ENCODE measurements at regions not wholly inside any gene's neighbourhood (a gene's known extent, or its start where the extent isn't known, plus 50 kb on each side); places are given as distances from the start of the nearest gene placed in this dataset.

- DNase-seq, result no peak
These were observed 88.3 kb downstream of the ANKRD60 start for GRCh38 chr20:58139849-58140786.

- no peak for DNase-seq
These were observed 90.1 kb downstream of the ANKRD60 start for GRCh38 chr20:58138395-58138794.

DNA sequence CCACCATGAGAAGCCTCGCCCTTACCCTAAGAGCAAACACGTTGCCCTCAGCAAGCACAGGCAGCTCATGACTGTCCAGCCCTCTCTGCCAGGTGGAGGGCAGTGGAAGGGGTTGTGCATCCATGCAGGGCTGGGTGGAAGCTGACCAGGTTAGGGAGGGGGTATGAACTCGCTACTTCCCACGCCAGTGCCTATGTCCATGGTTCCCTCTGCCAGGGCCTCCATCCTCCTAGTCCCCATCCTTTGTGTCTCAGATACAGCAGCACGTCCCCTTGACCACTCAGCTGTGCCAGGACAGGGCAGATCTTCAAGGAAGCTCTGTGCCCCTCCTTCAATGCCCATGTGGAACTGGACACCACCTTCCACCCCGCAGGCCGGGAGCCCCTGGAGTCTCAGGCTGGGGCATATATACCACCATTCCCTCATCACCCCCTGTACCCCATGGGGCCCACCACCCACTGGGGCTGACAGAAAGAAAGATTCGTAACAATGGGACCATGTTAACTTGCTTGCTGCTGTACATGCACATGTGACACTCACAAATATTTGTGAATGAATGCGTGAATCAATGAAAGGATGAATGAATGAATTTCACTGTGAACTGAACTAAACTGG is 90.7 kb downstream of the ANKRD60 start:
- DNase-seq, result no peak

- DNase-seq, result no peak
These were observed 91.2 kb downstream of the ANKRD60 start for GRCh38 chr20:58137236-58137635.

- DNase-seq, result no peak
These were observed 92.3 kb downstream of the ANKRD60 start for GRCh38 chr20:58136149-58136484.

DNA sequence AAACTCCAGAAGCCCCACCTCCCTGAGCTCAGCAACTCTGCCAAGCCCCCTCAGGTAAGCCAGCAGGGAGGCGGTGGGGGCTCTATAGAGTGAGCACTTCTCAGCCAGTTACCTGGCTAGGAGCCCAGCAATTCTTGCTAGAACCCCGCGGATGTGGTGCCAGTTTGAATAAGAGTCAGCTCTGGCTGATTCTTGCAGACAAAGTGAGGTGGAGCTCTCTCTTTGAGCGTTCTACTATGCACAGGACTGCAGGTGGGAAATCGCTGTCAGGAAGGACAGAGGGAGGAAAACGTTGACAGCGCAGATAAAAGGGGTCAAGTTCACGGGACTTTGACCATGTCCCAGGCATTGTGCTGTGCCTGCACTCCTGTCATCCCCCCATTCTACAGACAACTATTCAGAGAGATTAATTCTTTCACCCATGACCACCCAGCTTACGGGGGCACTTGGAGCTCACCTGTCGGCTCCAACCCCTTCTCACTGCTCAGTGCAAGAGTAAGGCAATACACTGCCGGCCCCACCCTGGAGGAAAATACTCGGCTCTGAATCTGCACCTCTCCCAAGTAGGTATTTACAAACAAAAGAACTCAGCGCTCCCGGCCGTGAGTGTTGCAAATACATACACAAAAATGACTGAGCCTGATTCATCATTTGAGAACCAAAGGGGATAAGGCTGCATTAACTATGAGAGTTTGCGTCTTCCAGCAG is 92.9 kb downstream of the ANKRD60 start:
- no peak for DNase-seq

- no peak for DNase-seq
These were observed 95.2 kb downstream of the ANKRD60 start for GRCh38 chr20:58133020-58133808.

- DNase-seq, result no peak
These were observed 96.8 kb downstream of the ANKRD60 start for GRCh38 chr20:58131551-58132142.

- no peak for DNase-seq
These were observed 97.3 kb downstream of the ANKRD60 start for GRCh38 chr20:58131151-58131550.

GRCh38 chr20:58130581-58130980 is 97.9 kb downstream of the ANKRD60 start:
- DNase-seq, result no peak

DNA sequence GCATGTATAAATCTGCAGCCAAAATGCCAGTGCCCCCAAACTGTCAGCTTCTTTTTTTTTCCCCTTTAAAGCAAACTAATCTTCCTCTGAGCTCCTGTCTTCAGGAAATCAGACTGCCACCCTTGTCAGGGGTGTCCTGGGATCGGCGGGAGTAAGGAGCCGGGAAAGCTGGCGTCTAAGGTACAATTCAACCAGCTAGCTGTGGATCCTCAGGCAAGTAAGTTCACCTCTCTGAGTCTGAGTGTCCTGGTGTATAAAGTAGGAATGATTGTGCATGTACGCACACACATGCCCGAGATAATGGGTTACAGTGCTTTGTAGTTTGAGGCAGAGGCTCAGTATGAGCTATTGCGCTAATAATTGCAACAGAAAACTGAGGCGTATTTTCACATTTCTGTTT is 98.3 kb downstream of the ANKRD60 start:
- no peak for DNase-seq

GRCh38 chr20:58129721-58130151 is 98.7 kb downstream of the ANKRD60 start:
- no peak for DNase-seq

DNA sequence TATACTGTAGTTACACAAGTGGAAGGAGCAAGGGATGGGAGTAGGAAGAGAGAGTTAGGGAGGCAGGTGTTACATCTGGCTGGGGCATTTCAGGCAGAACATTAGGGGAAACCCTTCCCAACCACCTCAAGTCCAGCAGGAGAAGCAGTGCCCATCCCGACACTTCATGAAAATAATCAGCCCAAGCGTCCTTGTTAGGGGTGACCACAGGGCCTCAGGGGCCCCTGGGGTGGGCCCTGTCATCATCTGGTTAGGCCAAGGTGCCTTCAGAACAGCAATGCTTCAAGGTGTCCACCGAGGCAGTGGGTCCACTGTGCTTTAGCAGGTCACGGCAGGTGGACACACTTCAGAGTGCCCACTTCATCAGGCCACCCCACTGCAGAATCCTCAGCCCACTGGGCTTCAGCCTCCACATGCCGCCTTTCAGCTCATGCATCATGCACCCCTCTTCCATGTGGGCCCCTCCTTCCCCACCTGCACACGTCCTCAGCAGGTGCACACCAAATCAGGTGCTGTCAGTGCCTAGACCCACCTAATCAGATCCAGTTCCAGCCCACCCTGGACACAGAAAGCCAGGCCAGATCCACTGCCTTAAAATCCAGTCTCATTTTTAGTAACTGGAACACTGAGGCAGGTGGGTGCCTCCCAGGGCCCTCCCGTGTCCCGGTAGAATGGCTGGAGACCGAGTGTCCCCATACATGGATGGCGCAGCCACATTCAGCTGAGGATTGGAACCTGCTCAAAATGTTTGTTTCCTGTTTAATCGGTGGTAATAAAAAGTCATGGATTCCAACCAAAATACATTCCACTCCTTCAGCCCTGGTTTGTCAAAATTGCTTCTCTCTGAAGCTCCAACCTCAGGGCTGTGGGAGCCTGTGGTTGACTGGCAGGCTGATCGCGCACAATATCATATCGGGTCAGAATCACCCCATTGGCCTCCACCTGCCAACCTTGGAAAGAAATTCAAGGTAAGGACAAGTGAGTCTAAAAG is 99.5 kb downstream of the ANKRD60 start:
- DNase-seq, result no peak

- DNase-seq, result no peak
These were observed 100.7 kb downstream of the ANKRD60 start for GRCh38 chr20:58127701-58128111.

- DNase-seq, result no peak
These were observed 102.7 kb downstream of the ANKRD60 start for GRCh38 chr20:58125726-58126125.

GRCh38 chr20:58117944-58118343 is 110.5 kb downstream of the ANKRD60 start:
- DNase-seq, result no peak

DNA sequence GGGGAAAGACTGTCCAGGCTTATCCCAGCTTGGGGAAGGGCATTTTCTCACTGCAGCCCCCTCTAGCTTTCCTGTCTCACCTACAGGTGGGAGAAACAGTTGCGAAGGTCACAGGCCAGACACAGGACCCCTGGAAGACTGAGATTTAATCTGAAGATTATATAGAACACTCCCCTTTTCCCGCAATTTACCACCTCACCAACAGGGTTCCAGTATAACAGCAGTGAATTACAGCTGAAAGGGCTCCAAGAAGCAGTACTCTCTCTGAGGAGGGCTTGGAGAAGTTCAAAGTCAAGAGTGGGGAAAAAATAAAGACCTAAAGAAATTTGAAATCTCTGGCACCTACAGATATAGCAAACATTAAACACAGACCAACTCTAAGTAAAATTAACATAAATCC is 111.9 kb downstream of the ANKRD60 start:
- no peak for DNase-seq

DNA sequence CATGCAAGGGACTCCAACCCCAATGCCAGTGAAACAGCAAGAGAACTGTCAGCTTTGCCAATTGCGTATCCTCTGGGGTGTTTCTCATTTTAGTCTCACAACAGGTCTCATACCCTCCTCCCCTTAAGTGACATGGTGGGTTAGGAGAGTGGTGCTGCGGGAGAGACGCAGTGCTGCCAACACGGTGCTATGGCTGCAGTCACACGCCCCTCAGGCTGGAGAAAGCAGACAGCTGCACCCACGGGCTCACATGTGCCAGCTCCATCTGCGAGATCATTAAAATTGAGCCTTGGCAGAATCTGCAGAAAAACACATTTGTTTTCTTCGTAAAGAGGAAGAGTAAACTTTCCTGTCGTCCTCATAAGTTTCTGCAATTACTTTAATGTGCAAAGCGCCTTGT is 114.7 kb downstream of the ANKRD60 start:
- no peak for DNase-seq

DNA sequence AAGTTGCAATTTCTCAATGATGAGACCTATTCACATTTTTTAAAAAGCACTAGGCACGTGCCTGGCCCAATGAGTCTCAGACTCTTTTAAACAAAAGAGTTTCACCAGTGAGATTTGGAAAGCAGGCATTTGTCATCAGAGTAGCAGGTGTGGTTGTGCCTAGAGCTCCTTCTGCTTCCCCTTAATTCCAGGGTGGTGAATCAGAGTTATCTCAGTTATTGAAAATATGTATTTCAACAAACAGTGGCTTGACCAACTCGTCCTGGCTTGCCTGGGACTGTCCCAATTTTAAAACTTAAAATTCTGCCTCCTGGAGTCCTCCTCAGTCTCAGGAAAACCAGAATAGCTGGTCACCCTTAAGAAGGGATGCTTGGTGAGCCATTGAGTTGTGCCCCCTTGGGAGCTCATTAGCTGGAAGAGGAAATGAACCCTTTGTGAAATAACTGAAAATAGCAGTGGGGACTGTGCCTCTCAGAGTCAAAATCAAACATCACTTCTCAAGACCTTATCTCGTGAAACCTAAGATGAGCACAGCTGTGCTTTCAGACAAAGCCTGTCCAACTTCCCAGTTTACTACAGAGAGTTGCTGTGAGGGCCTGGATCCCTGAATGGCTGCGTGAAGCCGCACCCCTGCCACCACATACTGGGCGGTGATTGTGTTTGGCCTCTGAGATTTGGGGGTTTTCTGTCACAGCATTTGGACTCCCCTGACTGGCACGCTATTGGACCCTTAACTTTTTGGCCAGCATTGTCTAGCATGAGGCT is 116.3 kb downstream of the ANKRD60 start:
- no peak for DNase-seq

Data from left kidney (tissue), 1 donor.